H9 (cell line): ENCODE measurements at regions not wholly inside any gene's neighbourhood (a gene's known extent, or its start where the extent isn't known, plus 50 kb on each side); places are given as distances from the start of the nearest gene placed in this dataset.

ENCODE experiments used
- DNase-seq: peaks from one replicate; pipeline ENCODE4 v3.0.0-alpha.2; 2017
- H2AFZ ChIP-seq: one replicate; pipeline ENCODE4 v1.6.1; 2013; ENCODE audit warnings: mild to moderate bottlenecking, low read length, control low read depth, moderate library complexity
- H2AK5ac ChIP-seq: 2 replicates; pipeline ENCODE4 v1.6.1; 2013; ENCODE audit warnings: low read length, control low read depth, mixed read lengths; ENCODE audit not compliant: insufficient read length
- H2BK120ac ChIP-seq: one replicate; pipeline ENCODE4 v1.6.1; 2013; ENCODE audit warnings: low read depth, mild to moderate bottlenecking, low read length, control low read depth, inconsistent platforms; ENCODE audit not compliant: poor library complexity, severe bottlenecking
- H2BK12ac ChIP-seq: 2 replicates; pipeline ENCODE4 v1.6.1; 2013; ENCODE audit warnings: low read length, control low read depth, mixed read lengths, low read depth; ENCODE audit not compliant: insufficient read length
- H2BK15ac ChIP-seq: 2 replicates; pipeline ENCODE4 v1.6.1; 2013; ENCODE audit warnings: low read depth, low read length, control low read depth
- H2BK20ac ChIP-seq: one replicate; pipeline ENCODE4 v1.6.1; 2013; ENCODE audit warnings: low read depth, mild to moderate bottlenecking, low read length, control low read depth, inconsistent platforms; ENCODE audit not compliant: poor library complexity, severe bottlenecking
- H2BK5ac ChIP-seq: 2 replicates; pipeline ENCODE4 v1.6.1; 2013; ENCODE audit warnings: low read length, control low read depth, mixed read lengths; ENCODE audit not compliant: insufficient read length
- H3K14ac ChIP-seq: 2 replicates; pipeline ENCODE4 v1.6.1; 2013; ENCODE audit warnings: low read length, control low read depth; ENCODE audit not compliant: insufficient read depth
- H3K18ac ChIP-seq: 2 replicates; pipeline ENCODE4 v1.6.1; 2013; ENCODE audit warnings: low read depth, mild to moderate bottlenecking, mixed read lengths, low read length, control low read depth; ENCODE audit not compliant: insufficient read length
- H3K23ac ChIP-seq: 2 replicates; pipeline ENCODE4 v1.6.1; 2013; ENCODE audit warnings: low read length, control low read depth, mixed read lengths, low read depth; ENCODE audit not compliant: insufficient read length
- H3K23me2 ChIP-seq: 2 replicates; pipeline ENCODE4 v1.6.1; 2013; ENCODE audit warnings: low read depth, mild to moderate bottlenecking, mixed read lengths, low read length, control low read depth; ENCODE audit not compliant: insufficient read length, poor library complexity, severe bottlenecking
- H3K27ac ChIP-seq: 2 replicates; pipeline ENCODE4 v1.5.1; 2013; ENCODE audit warnings: low read length, control low read depth, mixed read lengths, low read depth; ENCODE audit not compliant: insufficient read length
- H3K27me3 ChIP-seq: 2 replicates; pipeline ENCODE4 v1.6.1; 2013; ENCODE audit warnings: low read length, control low read depth, inconsistent platforms; ENCODE audit not compliant: insufficient read depth
- H3K4ac ChIP-seq: 2 replicates; pipeline ENCODE4 v1.6.1; 2013; ENCODE audit warnings: low read depth, mild to moderate bottlenecking, control low read depth, inconsistent platforms, low read length, moderate library complexity
- H3K4me1 ChIP-seq: 2 replicates; pipeline ENCODE4 v1.6.1; 2013; ENCODE audit warnings: low read length, control low read depth, inconsistent platforms; ENCODE audit not compliant: insufficient read depth
- H3K4me2 ChIP-seq: 2 replicates; pipeline ENCODE4 v1.6.1; 2013; ENCODE audit warnings: low read length, control low read depth, mixed read lengths; ENCODE audit not compliant: insufficient read length, insufficient read depth
- H3K56ac ChIP-seq: 2 replicates; pipeline ENCODE4 v1.6.1; 2013; ENCODE audit warnings: low read depth, mild to moderate bottlenecking, mixed read lengths, low read length, control low read depth; ENCODE audit not compliant: insufficient read length
- H3K79me1 ChIP-seq: 2 replicates; pipeline ENCODE4 v1.6.1; 2013; ENCODE audit warnings: low read depth, mild to moderate bottlenecking, moderate library complexity, low read length, control low read depth, inconsistent platforms; ENCODE audit not compliant: insufficient read depth, poor library complexity, severe bottlenecking
- H3K79me2 ChIP-seq: 2 replicates; pipeline ENCODE4 v1.6.1; 2013; ENCODE audit warnings: low read length, control low read depth, inconsistent platforms; ENCODE audit not compliant: insufficient read depth
- H3K9ac ChIP-seq: 2 replicates; pipeline ENCODE4 v1.6.1; 2013; ENCODE audit warnings: low read length, control low read depth, mixed read lengths; ENCODE audit not compliant: insufficient read length; ENCODE audit errors: extremely low read depth
- H3K9me3 ChIP-seq: one replicate; pipeline ENCODE4 v1.6.1; 2013; ENCODE audit warnings: low read depth, low read length, inconsistent platforms; ENCODE audit not compliant: control insufficient read depth
- H3T11ph ChIP-seq: one replicate; pipeline ENCODE4 v1.6.1; 2013; ENCODE audit warnings: mild to moderate bottlenecking, low read length, control low read depth, inconsistent platforms
- H4K20me1 ChIP-seq: one replicate; pipeline ENCODE4 v1.6.1; 2013; ENCODE audit not compliant: control insufficient read depth, insufficient read length, insufficient read depth
- H4K5ac ChIP-seq: 2 replicates; pipeline ENCODE4 v1.6.1; 2013; ENCODE audit warnings: low read depth, mild to moderate bottlenecking, mixed read lengths, low read length, control low read depth; ENCODE audit not compliant: insufficient read length
- H4K8ac ChIP-seq: replicated peaks from 2 replicates; pipeline ENCODE4 v1.6.1; 2013; ENCODE audit warnings: low read length, control low read depth, mixed read lengths, low read depth; ENCODE audit not compliant: insufficient read length
- H4K91ac ChIP-seq: 2 replicates; pipeline ENCODE4 v1.6.1; 2013; ENCODE audit warnings: low read depth, mild to moderate bottlenecking, moderate library complexity, mixed read lengths, low read length, control low read depth; ENCODE audit not compliant: insufficient read length
- H3K27ac Mint-ChIP-seq, 3 experiments: 2 replicates in 2 of 3; 3 replicates in 1 of 3; pipeline ENCODE4 v1.8.0; 2020 to 2021; ENCODE audit warnings: mixed read lengths in 3 of 3, mild to moderate bottlenecking in 1 of 3, moderate library complexity in 1 of 3
- H3K27me3 Mint-ChIP-seq: 2 replicates; pipeline ENCODE4 v1.8.0; 2021; ENCODE audit warnings: low read depth, mild to moderate bottlenecking, moderate library complexity, mixed read lengths
- H3K36me3 Mint-ChIP-seq, 3 experiments: 2 replicates in 2 of 3; 3 replicates in 1 of 3; pipeline ENCODE4 v1.8.0; 2020 to 2021; ENCODE audit warnings: low read depth in 3 of 3, mixed read lengths in 3 of 3; ENCODE audit not compliant: insufficient read depth in 1 of 3
- H3K4me1 Mint-ChIP-seq, 2 experiments: 2 replicates each; pipeline ENCODE4 v1.8.0; 2020; ENCODE audit warnings: mixed read lengths in 2 of 2
- H3K4me3 Mint-ChIP-seq, 2 experiments: 2 replicates in 1 of 2; 3 replicates in 1 of 2; pipeline ENCODE4 v1.8.0; 2020 to 2021; ENCODE audit warnings: mild to moderate bottlenecking in 2 of 2, mixed read lengths in 2 of 2, moderate library complexity in 1 of 2
- H3K9me3 Mint-ChIP-seq, 2 experiments: 2 replicates in 1 of 2; 3 replicates in 1 of 2; pipeline ENCODE4 v1.8.0; 2020; ENCODE audit warnings: mild to moderate bottlenecking in 2 of 2, mixed read lengths in 2 of 2, moderate library complexity in 1 of 2
- WGBS: extraction: QIAGEN DNeasy Blood & Tissue Kit; methylation state at CpG from one replicate; pipeline ENCODE4 v1.1.7; 2013; ENCODE audit warnings: missing lambda C conversion rate, low lambda C conversion rate, mixed read lengths; ENCODE audit not compliant: insufficient read length; ENCODE audit errors: extremely low coverage; 5-methylcytosine and 5-hydroxymethylcytosine counted together
- TF ChIP-seq, protein P1 (sequence below): fragments of 200-600 bp; sonication (generic); conservative IDR thresholded peaks from 3 replicates; pipeline ENCODE4 v1.8.0; 2021; ENCODE audit warnings: antibody characterized with exemption, mild to moderate bottlenecking

- Histone ChIP-seq H3K9ac (no peak overlapping the region), H3K4me1 (no peaks in the 10 kb centered on the region), H3K79me1 (no peaks in the 10 kb centered on the region), H3K9me3 (no peaks in the 10 kb centered on the region), H2AK5ac (no peak overlapping the region), H3K79me2 (no peaks in the 10 kb centered on the region), H2AFZ (no peak overlapping the region), H3K4me2 (no peak overlapping the region), H3K4ac (no peak overlapping the region), H3K27me3 (no peaks in the 10 kb centered on the region), H2BK12ac (no peak overlapping the region), H4K5ac (no peak overlapping the region), H4K91ac (no peak overlapping the region), H2BK120ac (no peak overlapping the region), H2BK20ac (no peak overlapping the region), H3T11ph (no peak overlapping the region), H3K14ac (no peak overlapping the region), H4K8ac (no peak overlapping the region), H2BK15ac (no peak overlapping the region), H4K20me1 (no peaks in the 10 kb centered on the region), H3K23ac (no peak overlapping the region), H3K18ac (no peak overlapping the region), H3K27ac (no peak overlapping the region), H2BK5ac (no peak overlapping the region), H3K56ac (no peak overlapping the region), H3K23me2 (no peaks in the 10 kb centered on the region)
- Mint-ChIP-seq H3K27me3 (no peaks in the 10 kb centered on the region), H3K4me1 (no peaks in the 10 kb centered on the region), H3K36me3 (no peaks in the 10 kb centered on the region), H3K9me3 (no peaks in the 10 kb centered on the region), H3K4me3 (no peak overlapping the region), H3K27ac (no peak overlapping the region)
- TF ChIP-seq, protein P1, sequence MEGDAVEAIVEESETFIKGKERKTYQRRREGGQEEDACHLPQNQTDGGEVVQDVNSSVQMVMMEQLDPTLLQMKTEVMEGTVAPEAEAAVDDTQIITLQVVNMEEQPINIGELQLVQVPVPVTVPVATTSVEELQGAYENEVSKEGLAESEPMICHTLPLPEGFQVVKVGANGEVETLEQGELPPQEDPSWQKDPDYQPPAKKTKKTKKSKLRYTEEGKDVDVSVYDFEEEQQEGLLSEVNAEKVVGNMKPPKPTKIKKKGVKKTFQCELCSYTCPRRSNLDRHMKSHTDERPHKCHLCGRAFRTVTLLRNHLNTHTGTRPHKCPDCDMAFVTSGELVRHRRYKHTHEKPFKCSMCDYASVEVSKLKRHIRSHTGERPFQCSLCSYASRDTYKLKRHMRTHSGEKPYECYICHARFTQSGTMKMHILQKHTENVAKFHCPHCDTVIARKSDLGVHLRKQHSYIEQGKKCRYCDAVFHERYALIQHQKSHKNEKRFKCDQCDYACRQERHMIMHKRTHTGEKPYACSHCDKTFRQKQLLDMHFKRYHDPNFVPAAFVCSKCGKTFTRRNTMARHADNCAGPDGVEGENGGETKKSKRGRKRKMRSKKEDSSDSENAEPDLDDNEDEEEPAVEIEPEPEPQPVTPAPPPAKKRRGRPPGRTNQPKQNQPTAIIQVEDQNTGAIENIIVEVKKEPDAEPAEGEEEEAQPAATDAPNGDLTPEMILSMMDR: no peak
- no CpG with 5 or more reads among the region's 2 CpGs for WGBS
- DNase-seq: no peak
Observed at GRCh38 chr3:178255315-178255714, 280.9 kb upstream of the KCNMB2 start.
